Endodermal cell (in vitro differentiated cells): ENCODE measurements at regions not wholly inside any gene's neighbourhood (a gene's known extent, or its start where the extent isn't known, plus 50 kb on each side); places are given as distances from the start of the nearest gene placed in this dataset.

Experiments used
- DNase-seq: peaks from one replicate; pipeline ENCODE4 v3.0.0-alpha.2; 2017
- H3K27ac ChIP-seq: 2 replicates; pipeline ENCODE4 v1.5.1; 2013; ENCODE audit warnings: mild to moderate bottlenecking, low read depth, low read length, moderate library complexity
- H3K27me3 ChIP-seq: 2 replicates; pipeline ENCODE4 v1.6.1; 2013; ENCODE audit warnings: mild to moderate bottlenecking, low read length, moderate library complexity; ENCODE audit not compliant: insufficient read depth, control insufficient read depth, poor library complexity, severe bottlenecking
- H3K36me3 ChIP-seq: 2 replicates; pipeline ENCODE4 v1.7.0; 2013; ENCODE audit warnings: mild to moderate bottlenecking, low read length, moderate library complexity; ENCODE audit not compliant: control insufficient read depth, insufficient read depth
- H3K4me1 ChIP-seq: one replicate; pipeline ENCODE4 v1.7.0; 2013; ENCODE audit warnings: low read length; ENCODE audit not compliant: control insufficient read depth, insufficient read depth
- H3K4me3 ChIP-seq: 2 replicates; pipeline ENCODE4 v1.5.1; 2013; ENCODE audit warnings: mild to moderate bottlenecking, low read length, moderate library complexity
- H3K9ac ChIP-seq: 2 replicates; pipeline ENCODE4 v1.6.1; 2013; ENCODE audit warnings: mild to moderate bottlenecking, low read length, moderate library complexity; ENCODE audit not compliant: poor library complexity, severe bottlenecking; ENCODE audit errors: extremely low read depth
- H3K9me3 ChIP-seq: 2 replicates; pipeline ENCODE4 v1.6.1; 2013; ENCODE audit warnings: mild to moderate bottlenecking, low read length, moderate library complexity; ENCODE audit not compliant: control insufficient read depth
- H3K27ac Mint-ChIP-seq: 2 replicates; pipeline ENCODE4 v1.8.0; 2020; ENCODE audit warnings: mixed read lengths
- H3K27me3 Mint-ChIP-seq: 2 replicates; pipeline ENCODE4 v1.8.0; 2021; ENCODE audit warnings: mild to moderate bottlenecking, mixed read lengths; ENCODE audit not compliant: insufficient read depth
- H3K36me3 Mint-ChIP-seq: 2 replicates; pipeline ENCODE4 v1.8.0; 2020; ENCODE audit warnings: low read depth, mixed read lengths
- H3K4me1 Mint-ChIP-seq: 2 replicates; pipeline ENCODE4 v1.8.0; 2020; ENCODE audit warnings: mixed read lengths
- H3K4me3 Mint-ChIP-seq: 2 replicates; pipeline ENCODE4 v1.8.0; 2020; ENCODE audit warnings: mild to moderate bottlenecking, moderate library complexity, mixed read lengths
- H3K9me3 Mint-ChIP-seq: 2 replicates; pipeline ENCODE4 v1.8.0; 2020; ENCODE audit warnings: mild to moderate bottlenecking, mixed read lengths
- CTCF ChIP-seq: fragments of 200-600 bp; sonication (generic); conservative IDR thresholded peaks from 2 replicates; pipeline ENCODE4 v1.5.0; 2021; ENCODE audit warnings: antibody characterized with exemption, mild to moderate bottlenecking
- WGBS, 2 experiments: methylation state at CpG; one replicate each; pipeline versions ENCODE4 v1.1.5 to v1.1.7; 2013; ENCODE audit warnings: missing lambda C conversion rate in 2 of 2, mixed read lengths in 1 of 2; ENCODE audit not compliant: insufficient coverage in 1 of 2, insufficient read length in 1 of 2; 5-methylcytosine and 5-hydroxymethylcytosine counted together

DNA sequence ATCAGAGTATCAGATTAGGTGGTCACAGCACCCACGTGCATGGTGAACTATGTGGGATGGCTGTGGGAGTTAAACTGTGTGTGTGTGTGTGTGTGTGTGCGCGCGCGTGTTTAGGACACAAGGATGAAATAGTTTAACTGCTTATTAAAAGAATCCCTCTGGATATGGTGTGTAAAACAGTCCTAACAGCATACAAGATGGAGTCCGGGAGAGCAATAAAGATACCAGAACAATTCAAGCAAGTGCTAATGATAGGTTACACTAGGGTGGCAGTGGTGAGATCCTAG lies 202.2 kb downstream of the IPMK start:
- no peaks in the 10 kb centered on the region for H3K36me3 Mint-ChIP-seq
- no peak overlapping the region for H3K27ac Mint-ChIP-seq
- Histone ChIP-seq H3K36me3 (no peaks in the 10 kb centered on the region), H3K9ac (no peak overlapping the region), H3K4me3 (no peak overlapping the region), H3K27me3 (no peaks in the 10 kb centered on the region), H3K27ac (no peak overlapping the region), H3K4me1 (peaks cover 2% of the 10 kb centered on the region), H3K9me3 (no peaks in the 10 kb centered on the region)
- no peak overlapping the region for H3K4me3 Mint-ChIP-seq
- peaks cover 2% of the 10 kb centered on the region for H3K27me3 Mint-ChIP-seq
- peaks cover 24% of the 10 kb centered on the region for H3K4me1 Mint-ChIP-seq
- no peak for TF ChIP-seq CTCF
- no peak for DNase-seq
- 0 to 74% methylated on average over 1 to 6 of the region's 6 CpGs for WGBS, 2 experiments
- H3K9me3 Mint-ChIP-seq: no peaks in the 10 kb centered on the region

DNA sequence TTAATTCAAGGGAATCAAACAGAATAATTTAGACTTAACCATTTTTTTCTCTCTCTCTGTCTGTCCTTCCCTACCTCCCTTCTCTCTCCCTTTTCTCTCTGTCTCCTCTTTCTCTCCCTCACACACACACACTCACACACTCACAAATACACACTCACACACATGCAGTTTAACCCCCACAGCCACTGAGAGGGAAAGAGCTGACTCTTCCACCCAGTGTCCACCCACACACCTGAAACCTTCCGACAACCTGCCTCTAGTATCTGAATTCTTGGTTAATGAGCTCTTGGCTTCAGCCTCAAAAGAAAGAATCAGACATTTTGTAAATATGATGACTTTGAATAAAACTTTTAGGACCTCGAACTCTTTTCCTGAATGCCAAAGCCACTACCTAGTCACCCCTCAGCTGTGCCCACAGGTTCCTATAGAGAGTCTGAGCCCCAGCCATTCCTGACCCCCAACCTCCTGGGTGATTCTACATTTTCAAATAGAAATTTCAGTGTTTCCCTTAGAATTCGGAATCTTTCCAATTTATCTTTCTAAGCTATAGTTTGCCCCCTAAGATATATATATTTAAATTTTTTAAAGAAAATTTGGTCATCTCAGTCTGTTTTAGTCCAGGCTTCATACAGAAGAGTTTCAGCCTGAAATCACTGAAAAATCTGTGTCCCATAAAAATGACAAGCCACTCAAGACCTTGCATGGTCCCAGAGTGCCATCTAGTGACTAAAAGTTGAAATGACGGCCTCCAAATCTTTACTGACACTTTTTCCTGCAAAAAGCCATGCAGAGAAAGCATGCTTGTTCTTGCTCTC lies 202.8 kb downstream of the IPMK start:
- Mint-ChIP-seq H3K4me3 (no peak overlapping the region), H3K27me3 (peaks cover 2% of the 10 kb centered on the region), H3K9me3 (no peaks in the 10 kb centered on the region), H3K36me3 (no peaks in the 10 kb centered on the region), H3K4me1 (peaks cover 24% of the 10 kb centered on the region), H3K27ac (peak overlapping the region; percentile 71)
- Histone ChIP-seq H3K27me3 (no peaks in the 10 kb centered on the region), H3K36me3 (no peaks in the 10 kb centered on the region), H3K9me3 (no peaks in the 10 kb centered on the region), H3K4me1 (peaks cover 2% of the 10 kb centered on the region), H3K4me3 (no peak overlapping the region), H3K9ac (no peak overlapping the region), H3K27ac (no peak overlapping the region)
- 40 to 47% methylated on average over 1 to 4 of the region's 4 CpGs for WGBS, 2 experiments
- TF ChIP-seq CTCF: peak; percentile 91
- peak; percentile 73 for DNase-seq

DNA sequence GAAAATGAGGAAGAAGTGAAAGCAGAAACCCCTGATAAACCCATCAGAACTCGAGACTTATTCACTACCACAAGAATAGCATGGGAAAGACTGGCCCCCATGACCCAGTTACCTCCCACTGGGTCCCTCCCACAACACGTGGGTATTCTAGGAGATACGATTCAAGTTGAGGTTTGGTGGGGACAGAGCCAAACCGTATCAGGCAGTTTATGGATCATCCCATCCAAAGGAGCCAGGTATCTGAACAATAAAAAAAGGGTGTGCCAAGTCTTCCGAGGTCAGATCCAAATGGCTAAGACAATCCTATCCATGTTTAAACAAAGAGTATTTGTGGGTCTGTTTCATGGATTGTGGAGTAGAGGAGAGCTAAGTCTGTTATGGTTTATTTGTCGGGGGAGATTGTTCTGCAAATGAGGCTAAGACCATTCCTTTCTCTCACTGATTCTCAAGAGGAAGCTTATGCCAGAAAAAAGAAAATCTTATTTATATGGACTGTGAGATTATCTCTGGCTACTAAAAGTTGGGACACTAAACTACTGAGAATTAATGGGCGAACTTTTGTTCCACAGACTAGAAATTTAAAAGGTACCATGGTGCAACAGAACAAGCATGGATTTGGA lies 203.7 kb downstream of the IPMK start:
- 69 to 77% methylated on average over 5 to 7 of the region's 7 CpGs for WGBS, 2 experiments
- no peaks in the 10 kb centered on the region for H3K9me3 ChIP-seq
- peaks cover 2% of the 10 kb centered on the region for H3K27me3 Mint-ChIP-seq
- TF ChIP-seq CTCF: no peak
- H3K4me1 Mint-ChIP-seq: peaks cover 24% of the 10 kb centered on the region
- H3K9ac ChIP-seq: no peak overlapping the region
- no peak overlapping the region for H3K27ac ChIP-seq
- no peaks in the 10 kb centered on the region for H3K9me3 Mint-ChIP-seq
- no peak overlapping the region for H3K4me3 Mint-ChIP-seq
- no peaks in the 10 kb centered on the region for H3K36me3 ChIP-seq
- H3K4me3 ChIP-seq: no peak overlapping the region
- no peaks in the 10 kb centered on the region for H3K36me3 Mint-ChIP-seq
- no peak overlapping the region for H3K27ac Mint-ChIP-seq
- peaks cover 2% of the 10 kb centered on the region for H3K4me1 ChIP-seq
- H3K27me3 ChIP-seq: no peaks in the 10 kb centered on the region
- no peak for DNase-seq
